ENCODE measurements at regions not wholly inside any gene's neighbourhood (a gene's known extent, or its start where the extent isn't known, plus 50 kb on each side); places are given as distances from the start of the nearest gene placed in this dataset.
A peak's percentile ranks its signal among the peaks of the same experiment; 100 is the strongest.

DNA sequence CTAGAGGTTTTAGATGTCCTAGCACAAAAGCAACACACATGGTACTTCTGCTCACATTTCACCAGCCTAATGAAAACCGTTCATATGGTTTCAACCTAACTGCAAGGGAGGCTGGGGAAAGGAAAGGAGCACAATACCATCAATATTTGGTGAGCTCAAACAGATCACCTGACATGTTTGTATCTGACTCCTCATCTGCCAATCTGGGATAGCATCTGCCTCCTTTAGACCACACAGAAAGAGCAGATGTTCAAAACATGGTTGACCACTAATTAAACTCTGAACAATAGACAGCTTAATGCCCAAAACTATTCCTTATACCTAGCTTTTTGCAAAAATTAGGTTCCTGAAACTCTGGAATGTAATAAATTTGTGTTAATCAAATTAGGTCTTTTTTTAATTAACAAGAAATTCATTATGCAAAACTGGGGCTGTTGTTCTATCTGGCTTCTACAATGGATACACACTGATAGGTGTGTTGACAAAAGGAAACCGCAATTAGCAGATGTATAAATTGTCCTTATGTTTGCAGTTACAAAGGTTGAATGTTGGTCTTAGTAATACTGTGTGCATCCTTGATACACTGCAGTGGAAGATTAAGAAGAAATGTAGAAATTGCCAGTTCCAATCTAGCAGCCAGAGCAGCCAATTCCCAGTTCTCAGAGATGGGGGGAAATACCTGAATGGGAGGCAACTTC is 89.3 kb downstream of the DUSP6 start:
- TF ChIP-seq GATA2 (IDR thresholded peaks at IDR 0.05; ENCODE audit: low read depth, low read length) (0 out of 2 replicates have a peak, but pooled peaks have one; percentile 8), GATA3 (IDR thresholded peaks at IDR 0.05; ENCODE audit: low read depth, low read length) (0 out of 2 replicates have a peak, but pooled peaks have one; percentile 13)
